Mesenchymal stem cell (in vitro differentiated cells and primary cell): ENCODE measurements at regions not wholly inside any gene's neighbourhood (a gene's known extent, or its start where the extent isn't known, plus 50 kb on each side); places are given as distances from the start of the nearest gene placed in this dataset.

Experiments
- DNase-seq: peaks from one replicate; pipeline ENCODE4 v3.0.0-alpha.2; 2013
- H2AFZ ChIP-seq: one replicate; pipeline ENCODE4 v1.6.1; 2013; ENCODE audit warnings: low read depth, mild to moderate bottlenecking, control low read depth, inconsistent platforms, low read length, moderate library complexity
- H2AK5ac ChIP-seq: 2 replicates; pipeline ENCODE4 v1.6.1; 2013; ENCODE audit warnings: low read length, moderate library complexity, mild to moderate bottlenecking, inconsistent platforms; ENCODE audit not compliant: severe bottlenecking
- H2BK120ac ChIP-seq: one replicate; pipeline ENCODE4 v1.6.1; 2013; ENCODE audit warnings: low read depth, mild to moderate bottlenecking, inconsistent platforms, low read length, moderate library complexity
- H2BK12ac ChIP-seq, 2 experiments: one replicate each; pipeline ENCODE4 v1.6.1; 2013; ENCODE audit warnings: inconsistent platforms in 2 of 2, low read length in 2 of 2, mild to moderate bottlenecking in 2 of 2, moderate library complexity in 2 of 2, control low read depth in 1 of 2
- H2BK15ac ChIP-seq: one replicate; pipeline ENCODE4 v1.6.1; 2013; ENCODE audit warnings: mild to moderate bottlenecking, low read depth, inconsistent platforms; ENCODE audit not compliant: poor library complexity, severe bottlenecking
- H2BK5ac ChIP-seq: 2 replicates; pipeline ENCODE4 v1.6.1; 2013; ENCODE audit warnings: low read depth, mild to moderate bottlenecking, low read length, control low read depth, inconsistent platforms; ENCODE audit not compliant: poor library complexity, severe bottlenecking
- H3K14ac ChIP-seq, 2 experiments: one replicate each; pipeline ENCODE4 v1.6.1; 2013; ENCODE audit warnings: inconsistent platforms in 2 of 2, low read length in 2 of 2, control low read depth in 1 of 2, mild to moderate bottlenecking in 1 of 2, moderate library complexity in 1 of 2
- H3K18ac ChIP-seq, 2 experiments: one replicate each; pipeline ENCODE4 v1.6.1; 2013; ENCODE audit warnings: inconsistent platforms in 2 of 2, low read length in 2 of 2, control low read depth in 1 of 2, low read depth in 1 of 2, mild to moderate bottlenecking in 1 of 2
- H3K23ac ChIP-seq, 2 experiments: one replicate each; pipeline ENCODE4 v1.6.1; 2013; ENCODE audit warnings: inconsistent platforms in 2 of 2, low read length in 2 of 2, mild to moderate bottlenecking in 2 of 2, moderate library complexity in 2 of 2, control low read depth in 1 of 2
- H3K27ac ChIP-seq: 2 replicates; pipeline ENCODE4 v1.5.1; 2013; ENCODE audit warnings: mild to moderate bottlenecking, moderate library complexity, low read length, control low read depth, inconsistent platforms; ENCODE audit not compliant: poor library complexity, severe bottlenecking
- H3K27me3 ChIP-seq, 2 experiments: 2 replicates each; pipeline versions ENCODE4 v1.6.1 to v1.7.0; 2013; ENCODE audit warnings: low read length in 2 of 2, mild to moderate bottlenecking in 2 of 2, moderate library complexity in 2 of 2, control low read depth in 1 of 2, inconsistent platforms in 1 of 2; ENCODE audit not compliant: control insufficient read depth in 1 of 2, insufficient read depth in 1 of 2
- H3K36me3 ChIP-seq, 2 experiments: 2 replicates each; pipeline versions ENCODE4 v1.6.1 to v1.7.0; 2013; ENCODE audit warnings: low read length in 2 of 2, control low read depth in 1 of 2, inconsistent platforms in 1 of 2, low read depth in 1 of 2, mild to moderate bottlenecking in 1 of 2; ENCODE audit not compliant: insufficient read depth in 2 of 2, control insufficient read depth in 1 of 2
- H3K4ac ChIP-seq, 2 experiments: one replicate each; pipeline ENCODE4 v1.6.1; 2013; ENCODE audit warnings: inconsistent platforms in 2 of 2, low read length in 2 of 2, mild to moderate bottlenecking in 2 of 2, moderate library complexity in 2 of 2, control low read depth in 1 of 2, low read depth in 1 of 2
- H3K4me1 ChIP-seq: 2 replicates; pipeline ENCODE4 v1.6.1; 2013; ENCODE audit warnings: low read depth, low read length, control low read depth; ENCODE audit not compliant: control insufficient read depth, insufficient read depth
- H3K4me2 ChIP-seq: 2 replicates; pipeline ENCODE4 v1.6.1; 2013; ENCODE audit warnings: low read length, mild to moderate bottlenecking, inconsistent platforms; ENCODE audit not compliant: poor library complexity, severe bottlenecking
- H3K4me3 ChIP-seq, 2 experiments: 2 replicates each; pipeline versions ENCODE4 v1.5.1 to v1.7.0; 2013; ENCODE audit warnings: low read length in 2 of 2, mild to moderate bottlenecking in 2 of 2, control low read depth in 1 of 2, low read depth in 1 of 2; ENCODE audit not compliant: insufficient read depth in 1 of 2
- H3K79me1 ChIP-seq: replicated peaks from 2 replicates; pipeline ENCODE4 v1.6.1; 2013; ENCODE audit warnings: mild to moderate bottlenecking, control low read depth, low read length, inconsistent platforms; ENCODE audit not compliant: poor library complexity, severe bottlenecking
- H3K9ac ChIP-seq: 2 replicates; pipeline ENCODE4 v1.7.0; 2013; ENCODE audit warnings: mild to moderate bottlenecking, low read length, moderate library complexity
- H3K9me3 ChIP-seq: 2 replicates; pipeline ENCODE4 v1.7.0; 2013; ENCODE audit warnings: mild to moderate bottlenecking, low read length; ENCODE audit not compliant: control insufficient read depth
- H4K8ac ChIP-seq: one replicate; pipeline ENCODE4 v1.6.1; 2013; ENCODE audit warnings: inconsistent platforms, mild to moderate bottlenecking, low read length, moderate library complexity
- H4K91ac ChIP-seq: one replicate; pipeline ENCODE4 v1.6.1; 2013; ENCODE audit warnings: mild to moderate bottlenecking, low read length, inconsistent platforms
- WGBS: methylation state at CpG from one replicate; pipeline ENCODE4 v1.1.7; 2013; ENCODE audit warnings: mixed read lengths; 5-methylcytosine and 5-hydroxymethylcytosine counted together

GRCh38 chr4:23981328-23981727 is 91.5 kb upstream of the PPARGC1A start:
- H3K4me2 ChIP-seq = no peak overlapping the region
- WGBS = no CpG with 5 or more reads among the region's 1 CpG
- no peak overlapping the region for H3K4ac ChIP-seq
- no peaks in the 10 kb centered on the region for H3K27me3 ChIP-seq
- H4K91ac ChIP-seq = no peak overlapping the region
- H3K18ac ChIP-seq = no peak overlapping the region
- no peaks in the 10 kb centered on the region for H3K9me3 ChIP-seq
- DNase-seq = no peak
- H4K8ac ChIP-seq = no peak overlapping the region
- H2BK120ac ChIP-seq = no peak overlapping the region
- no peak overlapping the region for H2AFZ ChIP-seq
- H2BK5ac ChIP-seq = no peak overlapping the region
- H3K27ac ChIP-seq = no peak overlapping the region
- no peak overlapping the region for H2AK5ac ChIP-seq
- H3K14ac ChIP-seq = no peak overlapping the region
- H3K9ac ChIP-seq = no peak overlapping the region
- H3K4me3 ChIP-seq = no peak overlapping the region
- H2BK12ac ChIP-seq = no peak overlapping the region
- H3K4me1 ChIP-seq = no peaks in the 10 kb centered on the region
- H3K36me3 ChIP-seq = no peaks in the 10 kb centered on the region
- H2BK15ac ChIP-seq = no peak overlapping the region
- H3K23ac ChIP-seq = no peak overlapping the region
- H3K79me1 ChIP-seq = no peaks in the 10 kb centered on the region

- no peaks in the 10 kb centered on the region for H3K36me3 ChIP-seq
- no peak overlapping the region for H3K27ac ChIP-seq
Observed at GRCh38 chr4:23979534-23979933, 89.7 kb upstream of the PPARGC1A start.

GRCh38 chr4:23978002-23978401 is 88.2 kb upstream of the PPARGC1A start:
- H3K14ac ChIP-seq = no peak overlapping the region
- WGBS = 98% methylated on average over 2 of the region's 3 CpGs
- H3K4me3 ChIP-seq = no peak overlapping the region
- H2BK12ac ChIP-seq = no peak overlapping the region
- no peak overlapping the region for H3K23ac ChIP-seq
- H3K27me3 ChIP-seq = no peaks in the 10 kb centered on the region
- DNase-seq = no peak
- H3K9ac ChIP-seq = no peak overlapping the region
- no peak overlapping the region for H2BK15ac ChIP-seq
- H4K91ac ChIP-seq = no peak overlapping the region
- no peaks in the 10 kb centered on the region for H3K36me3 ChIP-seq
- H3K9me3 ChIP-seq = no peaks in the 10 kb centered on the region
- no peak overlapping the region for H4K8ac ChIP-seq
- H3K79me1 ChIP-seq = no peaks in the 10 kb centered on the region
- no peak overlapping the region for H3K4ac ChIP-seq
- no peak overlapping the region for H3K27ac ChIP-seq
- H3K4me2 ChIP-seq = no peak overlapping the region
- no peaks in the 10 kb centered on the region for H3K4me1 ChIP-seq
- H2BK5ac ChIP-seq = no peak overlapping the region
- no peak overlapping the region for H2AK5ac ChIP-seq
- no peak overlapping the region for H3K18ac ChIP-seq
- H2AFZ ChIP-seq = no peak overlapping the region
- no peak overlapping the region for H2BK120ac ChIP-seq

More at GRCh38 chr4:23979534-23979933, 89.7 kb upstream of the PPARGC1A start:
- Histone ChIP-seq H2BK120ac (no peak overlapping the region), H2AFZ (no peak overlapping the region), H3K4me3 (no peak overlapping the region), H3K27me3 (no peaks in the 10 kb centered on the region), H3K18ac (no peak overlapping the region), H2AK5ac (no peak overlapping the region), H2BK15ac (no peak overlapping the region), H3K14ac (no peak overlapping the region), H3K4me2 (no peak overlapping the region), H4K8ac (no peak overlapping the region), H4K91ac (no peak overlapping the region), H3K23ac (no peak overlapping the region), H2BK12ac (no peak overlapping the region), H3K9me3 (no peaks in the 10 kb centered on the region), H3K4ac (no peak overlapping the region), H2BK5ac (no peak overlapping the region), H3K4me1 (no peaks in the 10 kb centered on the region), H3K79me1 (no peaks in the 10 kb centered on the region), H3K9ac (no peak overlapping the region)
- DNase-seq = no peak
- 80% methylated on average over 3 of the region's 5 CpGs for WGBS

GRCh38 chr4:23976423-23976822 is 86.6 kb upstream of the PPARGC1A start:
- H3K23ac ChIP-seq = no peak overlapping the region
- H2BK5ac ChIP-seq = no peak overlapping the region

More at GRCh38 chr4:23976423-23976822, 86.6 kb upstream of the PPARGC1A start:
- Histone ChIP-seq H3K14ac (no peak overlapping the region), H2AFZ (no peak overlapping the region), H3K27ac (no peak overlapping the region), H3K9ac (no peak overlapping the region), H2BK120ac (no peak overlapping the region), H2BK15ac (no peak overlapping the region), H4K91ac (no peak overlapping the region), H3K4me2 (no peak overlapping the region), H3K4me3 (no peak overlapping the region), H3K18ac (no peak overlapping the region), H4K8ac (no peak overlapping the region), H2BK12ac (no peak overlapping the region), H3K4ac (no peak overlapping the region), H2AK5ac (no peak overlapping the region), H3K36me3 (no peaks in the 10 kb centered on the region), H3K27me3 (no peaks in the 10 kb centered on the region), H3K4me1 (no peaks in the 10 kb centered on the region), H3K79me1 (no peaks in the 10 kb centered on the region), H3K9me3 (no peaks in the 10 kb centered on the region)
- no peak for DNase-seq
- WGBS = 91% methylated on average over 1 of the region's 2 CpGs
